ENCODE measurements at regions not wholly inside any gene's neighbourhood (a gene's known extent, or its start where the extent isn't known, plus 50 kb on each side); places are given as distances from the start of the nearest gene placed in this dataset.

- TF ChIP-seq CTCF (conservative IDR thresholded peaks at IDR 0.05 in 1 of 2, IDR thresholded peaks at IDR 0.05 in 1 of 2; ENCODE audit: low read depth in 1 of 2, low read length in 2 of 2) (peak; percentile 22 to 47), EZH2 (IDR thresholded peaks at IDR 0.05; ENCODE audit: low read length, missing control alignments) (no peak)
Measured at GRCh38 chr2:120436885-120437603, 91.1 kb downstream of the INHBB start.
